Vagina (tissue), 2 donors: ENCODE measurements at regions not wholly inside any gene's neighbourhood (a gene's known extent, or its start where the extent isn't known, plus 50 kb on each side); places are given as distances from the start of the nearest gene placed in this dataset.

ENCODE experiments used
- DNase-seq, 2 donors: peaks; one replicate each; pipeline ENCODE4 v3.0.0-alpha.2; 2017; ENCODE audit errors: extremely low spot score in 2 of 2
- H3K27ac ChIP-seq: fragments of 200-600 bp; sonication (generic); one replicate; pipeline ENCODE4 v1.5.1; 2019
- H3K27me3 ChIP-seq: fragments of 200-600 bp; sonication (generic); one replicate; pipeline ENCODE4 v1.5.1; 2019
- H3K36me3 ChIP-seq, 2 donors: fragments of 200-600 bp; sonication (generic); one replicate each; pipeline ENCODE4 v1.5.1; 2017 to 2019
- H3K4me1 ChIP-seq: fragments of 200-600 bp; sonication (generic); one replicate; pipeline ENCODE4 v1.5.1; 2019
- H3K4me3 ChIP-seq, 2 donors: fragments of 200-600 bp; sonication (generic); 1 replicate in 1 of 2; 2 replicates in 1 of 2; pipeline ENCODE4 v1.5.1; 2016 to 2019
- H3K9me3 ChIP-seq: fragments of 200-600 bp; sonication (generic); one replicate; pipeline ENCODE4 v1.5.1; 2019
- POLR2A ChIP-seq, 2 donors: fragments of 450-650 bp; IDR thresholded peaks; one replicate each; pipeline ENCODE4 v1.6.1; 2017; ENCODE audit warnings: antibody characterized with exemption in 2 of 2, mild to moderate bottlenecking in 2 of 2, moderate library complexity in 2 of 2
- POLR2AphosphoS5 ChIP-seq, 2 donors: sonication (generic); formaldehyde crosslinking; IDR thresholded peaks; one replicate each; pipeline ENCODE4 v1.9.0; 2017; ENCODE audit warnings: antibody characterized with exemption in 2 of 2, mild to moderate bottlenecking in 2 of 2, low read depth in 1 of 2; ENCODE audit not compliant: insufficient read depth in 1 of 2
- intact Hi-C: fragments of 100-400 bp; cut with DNase I; formaldehyde crosslinking; loops from one replicate; pipeline ENCODE4 v1.15.1; 2023
- TF ChIP-seq, protein P1 (sequence below), 3 experiments: fragments of 450-650 bp in 2 of 3; fragments of 200-600 bp in 1 of 3; sonication (generic) in 1 of 3; IDR thresholded peaks; one replicate each; pipeline ENCODE4 v1.5.1; 2017 to 2019; ENCODE audit warnings: antibody characterized with exemption in 3 of 3, mild to moderate bottlenecking in 2 of 3, moderate library complexity in 2 of 3

DNA sequence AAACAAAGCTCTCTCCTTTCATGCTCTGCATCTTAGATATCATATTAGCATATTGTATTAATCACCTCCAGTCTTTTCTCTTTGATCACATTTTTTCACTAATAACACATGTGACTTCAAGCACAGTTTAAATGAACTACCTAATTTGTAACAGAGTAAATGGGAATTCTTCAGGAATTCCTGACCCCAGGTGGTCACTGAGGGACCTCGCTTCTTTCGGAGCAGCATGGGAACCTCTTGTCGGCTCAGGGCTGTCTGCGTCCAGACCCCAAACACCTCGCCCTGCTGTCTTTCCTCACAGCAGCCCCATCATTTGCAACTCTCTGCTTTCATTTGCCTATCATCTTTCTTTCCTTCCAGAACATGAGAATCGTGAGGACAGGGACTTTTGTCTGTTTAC is 103.5 kb downstream of the DACT2 start:
- intact Hi-C loops, result no loop called here
- DNase-seq, result no peak
- Histone ChIP-seq H3K27me3 (no peaks in the 10 kb centered on the region), H3K4me3 (no peak overlapping the region), H3K36me3 (no peaks in the 10 kb centered on the region), H3K27ac (no peak overlapping the region), H3K4me1 (no peaks in the 10 kb centered on the region), H3K9me3 (no peaks in the 10 kb centered on the region)
- TF ChIP-seq POLR2A (IDR thresholded peaks at IDR 0.05) (no peak), POLR2AphosphoS5 (IDR thresholded peaks at IDR 0.05; ENCODE audit: insufficient read depth in 1 of 2, low read depth in 1 of 2) (no peak)
- TF ChIP-seq, protein P1, sequence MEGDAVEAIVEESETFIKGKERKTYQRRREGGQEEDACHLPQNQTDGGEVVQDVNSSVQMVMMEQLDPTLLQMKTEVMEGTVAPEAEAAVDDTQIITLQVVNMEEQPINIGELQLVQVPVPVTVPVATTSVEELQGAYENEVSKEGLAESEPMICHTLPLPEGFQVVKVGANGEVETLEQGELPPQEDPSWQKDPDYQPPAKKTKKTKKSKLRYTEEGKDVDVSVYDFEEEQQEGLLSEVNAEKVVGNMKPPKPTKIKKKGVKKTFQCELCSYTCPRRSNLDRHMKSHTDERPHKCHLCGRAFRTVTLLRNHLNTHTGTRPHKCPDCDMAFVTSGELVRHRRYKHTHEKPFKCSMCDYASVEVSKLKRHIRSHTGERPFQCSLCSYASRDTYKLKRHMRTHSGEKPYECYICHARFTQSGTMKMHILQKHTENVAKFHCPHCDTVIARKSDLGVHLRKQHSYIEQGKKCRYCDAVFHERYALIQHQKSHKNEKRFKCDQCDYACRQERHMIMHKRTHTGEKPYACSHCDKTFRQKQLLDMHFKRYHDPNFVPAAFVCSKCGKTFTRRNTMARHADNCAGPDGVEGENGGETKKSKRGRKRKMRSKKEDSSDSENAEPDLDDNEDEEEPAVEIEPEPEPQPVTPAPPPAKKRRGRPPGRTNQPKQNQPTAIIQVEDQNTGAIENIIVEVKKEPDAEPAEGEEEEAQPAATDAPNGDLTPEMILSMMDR (IDR thresholded peaks at IDR 0.05), result no peak

DNA sequence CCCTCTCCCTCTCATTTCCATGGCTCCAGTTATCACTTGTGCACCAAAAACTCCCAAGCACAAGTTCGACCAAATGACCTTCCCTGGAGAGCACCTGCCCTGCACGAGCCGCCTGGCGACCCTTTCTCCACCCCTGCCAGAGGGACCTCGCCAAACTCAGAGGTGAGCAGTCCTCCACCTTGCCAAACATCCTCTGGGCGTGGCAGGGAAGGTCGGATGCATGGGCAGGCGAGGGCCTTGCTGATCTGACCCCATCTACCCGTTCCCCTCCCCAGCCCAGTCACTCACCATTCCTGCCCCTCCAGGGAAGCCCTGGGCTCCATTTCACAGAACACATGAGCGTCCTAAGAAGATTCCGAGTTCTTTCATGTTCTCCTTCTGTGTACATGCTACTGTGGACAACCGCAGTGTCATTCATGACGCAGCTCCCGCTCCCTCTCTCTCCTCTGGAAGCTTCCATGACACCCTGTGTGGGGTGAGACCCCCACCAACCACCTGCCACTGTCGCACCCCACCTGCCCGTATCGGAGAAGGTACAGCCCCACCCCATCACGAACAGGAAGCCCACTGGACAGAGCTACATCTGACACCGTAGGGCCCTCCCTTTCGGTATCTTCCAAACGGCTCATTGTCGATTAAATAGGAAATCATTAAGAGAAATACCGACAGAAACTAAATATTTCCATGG is 104.3 kb downstream of the DACT2 start:
- TF ChIP-seq, protein P1 (IDR thresholded peaks at IDR 0.05), result no peak
- TF ChIP-seq POLR2AphosphoS5 (IDR thresholded peaks at IDR 0.05; ENCODE audit: insufficient read depth in 1 of 2, low read depth in 1 of 2), result no peak
- TF ChIP-seq POLR2A (IDR thresholded peaks at IDR 0.05), result no peak
- Histone ChIP-seq H3K4me3 (no peak overlapping the region), H3K27me3 (no peaks in the 10 kb centered on the region), H3K4me1 (no peaks in the 10 kb centered on the region), H3K9me3 (no peaks in the 10 kb centered on the region), H3K27ac (no peak overlapping the region), H3K36me3 (no peaks in the 10 kb centered on the region)
- no peak for DNase-seq
- intact Hi-C loops, result no loop called here

DNA sequence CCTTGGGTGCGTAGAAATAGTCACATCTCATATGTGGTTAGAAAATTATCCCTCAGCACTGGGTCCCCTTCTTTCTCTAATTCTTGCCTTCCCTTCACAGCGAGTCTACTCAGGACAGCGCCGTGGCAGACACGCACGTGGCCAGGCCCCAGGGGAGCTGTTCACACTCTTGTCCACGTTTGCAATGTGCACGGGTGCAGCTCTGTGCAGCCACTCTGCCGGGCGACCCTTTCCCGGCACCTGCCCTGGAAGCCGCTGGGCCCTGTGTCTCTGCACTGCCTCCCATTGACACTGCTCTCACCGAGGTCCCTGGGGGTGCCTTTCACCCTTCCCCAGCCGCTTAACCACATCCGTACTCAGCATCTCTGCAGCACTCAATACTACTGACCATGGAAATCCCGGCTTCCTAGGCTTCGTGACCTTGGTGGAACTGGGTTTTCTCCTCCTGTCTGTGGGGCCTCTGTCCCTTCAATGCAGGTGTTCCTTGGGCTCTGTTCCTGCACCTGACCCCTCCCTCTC is 104.9 kb downstream of the DACT2 start:
- H3K4me1 ChIP-seq, result no peaks in the 10 kb centered on the region
- no peaks in the 10 kb centered on the region for H3K36me3 ChIP-seq
- no peak overlapping the region for H3K4me3 ChIP-seq
- H3K9me3 ChIP-seq, result no peaks in the 10 kb centered on the region
- intact Hi-C loops, result no loop called here
- DNase-seq, result no peak
- H3K27me3 ChIP-seq, result no peaks in the 10 kb centered on the region
- no peak overlapping the region for H3K27ac ChIP-seq
- TF ChIP-seq POLR2A (IDR thresholded peaks at IDR 0.05), result no peak
- TF ChIP-seq, protein P1 (IDR thresholded peaks at IDR 0.05), result no peak
- TF ChIP-seq POLR2AphosphoS5 (IDR thresholded peaks at IDR 0.05; ENCODE audit: insufficient read depth in 1 of 2, low read depth in 1 of 2), result no peak

DNA sequence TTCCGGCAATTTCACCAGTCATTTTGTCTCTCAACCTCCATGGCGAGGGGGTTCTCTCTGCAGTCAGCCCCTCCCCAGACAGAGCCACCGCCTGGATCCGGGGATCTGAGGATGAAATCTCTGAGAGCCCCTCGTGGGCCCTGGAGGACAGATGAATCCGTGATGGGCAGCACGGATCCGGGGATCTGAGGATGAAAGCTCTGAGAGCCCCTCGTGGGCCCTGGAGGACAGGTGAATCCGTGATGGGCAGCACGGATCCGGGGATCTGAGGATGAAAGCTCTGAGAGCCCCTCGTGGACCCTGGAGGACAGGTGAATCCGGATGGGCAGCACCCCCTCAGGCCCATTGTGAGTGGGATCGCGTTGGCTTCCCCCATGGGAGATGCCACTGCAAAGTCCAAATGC is 106.5 kb downstream of the DACT2 start:
- Histone ChIP-seq H3K27ac (no peak overlapping the region), H3K4me3 (no peak overlapping the region), H3K27me3 (no peaks in the 10 kb centered on the region), H3K36me3 (no peaks in the 10 kb centered on the region), H3K4me1 (no peaks in the 10 kb centered on the region), H3K9me3 (no peaks in the 10 kb centered on the region)
- DNase-seq, result no peak
- intact Hi-C loops, result no loop called here
- TF ChIP-seq POLR2AphosphoS5 (IDR thresholded peaks at IDR 0.05; ENCODE audit: insufficient read depth in 1 of 2, low read depth in 1 of 2) (no peak), POLR2A (IDR thresholded peaks at IDR 0.05) (no peak)
- TF ChIP-seq, protein P1 (IDR thresholded peaks at IDR 0.05), result no peak

DNA sequence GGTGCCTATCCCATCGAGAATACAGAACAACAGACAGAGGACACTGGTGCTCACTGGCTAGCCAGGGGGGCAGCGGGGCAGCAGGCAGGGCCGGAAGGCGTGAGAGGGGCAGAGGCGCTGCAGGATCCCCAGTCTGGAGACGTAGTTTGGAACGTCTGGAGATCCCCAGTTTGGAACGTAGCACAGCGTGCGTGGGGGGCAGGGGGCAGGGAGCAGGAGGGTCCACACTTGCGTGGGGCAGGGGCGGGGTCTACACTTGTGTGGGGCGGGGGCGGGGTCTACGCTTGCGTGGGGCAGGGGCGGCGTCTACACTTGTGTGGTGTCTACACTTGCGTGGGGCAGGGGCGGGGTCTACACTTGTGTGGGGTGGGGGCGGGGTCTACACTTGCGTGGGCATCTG is 107.2 kb downstream of the DACT2 start:
- intact Hi-C loops, result no loop called here
- no peaks in the 10 kb centered on the region for H3K36me3 ChIP-seq
- H3K27ac ChIP-seq, result no peak overlapping the region
- no peak overlapping the region for H3K4me3 ChIP-seq
- no peak for DNase-seq
- TF ChIP-seq POLR2A (IDR thresholded peaks at IDR 0.05), result no peak
- TF ChIP-seq, protein P1 (IDR thresholded peaks at IDR 0.05), result no peak
- TF ChIP-seq POLR2AphosphoS5 (IDR thresholded peaks at IDR 0.05; ENCODE audit: insufficient read depth in 1 of 2, low read depth in 1 of 2), result no peak
- H3K9me3 ChIP-seq, result no peaks in the 10 kb centered on the region
- no peaks in the 10 kb centered on the region for H3K4me1 ChIP-seq
- no peaks in the 10 kb centered on the region for H3K27me3 ChIP-seq
